ENCODE measurements at regions not wholly inside any gene's neighbourhood (a gene's known extent, or its start where the extent isn't known, plus 50 kb on each side); places are given as distances from the start of the nearest gene placed in this dataset.

GRCh38 chr12:83472350-83472749 is 785.6 kb downstream of the TMTC2 start:
- TF ChIP-seq, protein P1, sequence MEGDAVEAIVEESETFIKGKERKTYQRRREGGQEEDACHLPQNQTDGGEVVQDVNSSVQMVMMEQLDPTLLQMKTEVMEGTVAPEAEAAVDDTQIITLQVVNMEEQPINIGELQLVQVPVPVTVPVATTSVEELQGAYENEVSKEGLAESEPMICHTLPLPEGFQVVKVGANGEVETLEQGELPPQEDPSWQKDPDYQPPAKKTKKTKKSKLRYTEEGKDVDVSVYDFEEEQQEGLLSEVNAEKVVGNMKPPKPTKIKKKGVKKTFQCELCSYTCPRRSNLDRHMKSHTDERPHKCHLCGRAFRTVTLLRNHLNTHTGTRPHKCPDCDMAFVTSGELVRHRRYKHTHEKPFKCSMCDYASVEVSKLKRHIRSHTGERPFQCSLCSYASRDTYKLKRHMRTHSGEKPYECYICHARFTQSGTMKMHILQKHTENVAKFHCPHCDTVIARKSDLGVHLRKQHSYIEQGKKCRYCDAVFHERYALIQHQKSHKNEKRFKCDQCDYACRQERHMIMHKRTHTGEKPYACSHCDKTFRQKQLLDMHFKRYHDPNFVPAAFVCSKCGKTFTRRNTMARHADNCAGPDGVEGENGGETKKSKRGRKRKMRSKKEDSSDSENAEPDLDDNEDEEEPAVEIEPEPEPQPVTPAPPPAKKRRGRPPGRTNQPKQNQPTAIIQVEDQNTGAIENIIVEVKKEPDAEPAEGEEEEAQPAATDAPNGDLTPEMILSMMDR (IDR thresholded peaks at IDR 0.05) = no peak
- no peak for TF ChIP-seq EZH2 (IDR thresholded peaks at IDR 0.05)

All from neural progenitor cell (in vitro differentiated cells).